Central memory CD8-positive, alpha-beta T cell (primary cell): ENCODE measurements at regions not wholly inside any gene's neighbourhood (a gene's known extent, or its start where the extent isn't known, plus 50 kb on each side); places are given as distances from the start of the nearest gene placed in this dataset.
A peak's percentile ranks its signal among the peaks of the same experiment; 100 is the strongest.
"Not testable (repeated sequence)": the region's sequence is repeated elsewhere in the genome, so short reads cannot be mapped to it uniquely, and the experiment has no call there.

Source experiments
- ATAC-seq: fragments of 150-1000 bp; cut with Tn5 transposase; replicated peaks from 2 replicates; pipeline ENCODE4 v1.10.0; 2022; ENCODE audit warnings: mild to moderate bottlenecking, moderate FRiP score, moderate number of reproducible peaks; ENCODE audit not compliant: poor library complexity, severe bottlenecking; ENCODE audit errors: extremely low read depth
- DNase-seq, 2 donors: peaks; one replicate each; pipeline ENCODE4 v3.0.0; 2021; ENCODE audit warnings: low spot score in 2 of 2
- H3K27ac Mint-ChIP-seq: one replicate; pipeline ENCODE4 v1.8.0; 2022; ENCODE audit warnings: low read depth, mild to moderate bottlenecking, moderate library complexity, mixed read lengths
- H3K27me3 Mint-ChIP-seq: one replicate; pipeline ENCODE4 v1.8.0; 2022; ENCODE audit warnings: mixed read lengths
- H3K36me3 Mint-ChIP-seq: one replicate; pipeline ENCODE4 v1.8.0; 2022; ENCODE audit warnings: mild to moderate bottlenecking, moderate library complexity, mixed read lengths; ENCODE audit not compliant: insufficient read depth
- H3K4me1 Mint-ChIP-seq: one replicate; pipeline ENCODE4 v1.8.0; 2022; ENCODE audit warnings: mixed read lengths
- H3K4me3 Mint-ChIP-seq: one replicate; pipeline ENCODE4 v1.8.0; 2022; ENCODE audit warnings: mild to moderate bottlenecking, moderate library complexity, mixed read lengths
- H3K9me3 Mint-ChIP-seq: one replicate; pipeline ENCODE4 v1.8.0; 2022; ENCODE audit warnings: mixed read lengths

- not testable (repeated sequence) for H3K36me3 Mint-ChIP-seq, H3K4me1 Mint-ChIP-seq, DNase-seq, H3K9me3 Mint-ChIP-seq, ATAC-seq
- Mint-ChIP-seq H3K27me3 (peaks cover 30% of the 10 kb centered on the region), H3K27ac (peak overlapping the region; percentile 86), H3K4me3 (peak overlapping the region; percentile 73)
These were observed 2784.9 kb downstream of the RPIA start for GRCh38 chr2:91476244-91476935.

GRCh38 chr2:91476936-91477246 lies 2785.4 kb downstream of the RPIA start:
- Mint-ChIP-seq H3K27ac (peak overlapping the region; percentile 86), H3K4me3 (peak overlapping the region; percentile 73), H3K27me3 (peaks cover 33% of the 10 kb centered on the region)
- not testable (repeated sequence) for DNase-seq, ATAC-seq, H3K9me3 Mint-ChIP-seq, H3K4me1 Mint-ChIP-seq, H3K36me3 Mint-ChIP-seq

GRCh38 chr2:91477291-91477690 lies 2785.8 kb downstream of the RPIA start:
- H3K27ac Mint-ChIP-seq: peak overlapping the region; percentile 86
- not testable (repeated sequence) for H3K36me3 Mint-ChIP-seq, ATAC-seq

GRCh38 chr2:91477731-91478672 lies 2786.5 kb downstream of the RPIA start:
- DNase-seq (no peak), ATAC-seq (no peak)
- Mint-ChIP-seq H3K27ac (no peak overlapping the region), H3K27me3 (peaks cover 26% of the 10 kb centered on the region), H3K9me3 (no peaks in the 10 kb centered on the region), H3K4me1 (no peaks in the 10 kb centered on the region), H3K36me3 (peaks cover 9% of the 10 kb centered on the region), H3K4me3 (peak overlapping the region; percentile 23)

More at GRCh38 chr2:91477291-91477690, 2785.8 kb downstream of the RPIA start:
- DNase-seq, H3K9me3 Mint-ChIP-seq, H3K4me1 Mint-ChIP-seq: not testable (repeated sequence)
- Mint-ChIP-seq H3K4me3 (peak overlapping the region; percentile 73), H3K27me3 (peaks cover 29% of the 10 kb centered on the region)

GRCh38 chr2:91478851-91479718 lies 2787.6 kb downstream of the RPIA start:
- H3K9me3 Mint-ChIP-seq, H3K36me3 Mint-ChIP-seq, ATAC-seq, H3K4me1 Mint-ChIP-seq, DNase-seq: not testable (repeated sequence)
- Mint-ChIP-seq H3K4me3 (peak overlapping the region; percentile 61), H3K27me3 (peaks cover 26% of the 10 kb centered on the region), H3K27ac (peak overlapping the region; percentile 59)

GRCh38 chr2:91485226-91485625 lies 2793.8 kb downstream of the RPIA start:
- not testable (repeated sequence) for DNase-seq, H3K27me3 Mint-ChIP-seq, H3K9me3 Mint-ChIP-seq, ATAC-seq, H3K4me1 Mint-ChIP-seq, H3K27ac Mint-ChIP-seq, H3K4me3 Mint-ChIP-seq, H3K36me3 Mint-ChIP-seq

GRCh38 chr2:91497129-91498064 lies 2805.9 kb downstream of the RPIA start:
- DNase-seq, H3K9me3 Mint-ChIP-seq, H3K4me1 Mint-ChIP-seq, H3K27ac Mint-ChIP-seq, H3K4me3 Mint-ChIP-seq, H3K36me3 Mint-ChIP-seq, ATAC-seq, H3K27me3 Mint-ChIP-seq: not testable (repeated sequence)

- DNase-seq, H3K27ac Mint-ChIP-seq, H3K27me3 Mint-ChIP-seq, H3K4me1 Mint-ChIP-seq, ATAC-seq, H3K9me3 Mint-ChIP-seq, H3K4me3 Mint-ChIP-seq, H3K36me3 Mint-ChIP-seq: not testable (repeated sequence)
These were observed 2806.6 kb downstream of the RPIA start for GRCh38 chr2:91498065-91498449.

GRCh38 chr2:91498513-91499250 lies 2807.2 kb downstream of the RPIA start:
- not testable (repeated sequence) for H3K27me3 Mint-ChIP-seq, H3K4me3 Mint-ChIP-seq, H3K36me3 Mint-ChIP-seq, H3K27ac Mint-ChIP-seq, H3K4me1 Mint-ChIP-seq, H3K9me3 Mint-ChIP-seq, DNase-seq
- ATAC-seq: peak; percentile 11

- DNase-seq, H3K4me1 Mint-ChIP-seq, H3K27ac Mint-ChIP-seq, H3K27me3 Mint-ChIP-seq, H3K36me3 Mint-ChIP-seq, H3K9me3 Mint-ChIP-seq, H3K4me3 Mint-ChIP-seq, ATAC-seq: not testable (repeated sequence)
These were observed 2808.1 kb downstream of the RPIA start for GRCh38 chr2:91499431-91500050.
